Astrocyte (in vitro differentiated cells and primary cell): ENCODE measurements at regions not wholly inside any gene's neighbourhood (a gene's known extent, or its start where the extent isn't known, plus 50 kb on each side); places are given as distances from the start of the nearest gene placed in this dataset.

ENCODE experiments used
- EZH2 ChIP-seq: IDR thresholded peaks from 2 replicates; pipeline ENCODE4 v1.6.1; 2012; ENCODE audit warnings: mild to moderate bottlenecking, low read length, inconsistent platforms; ENCODE audit not compliant: insufficient read depth
- TF ChIP-seq, protein P1 (sequence below): IDR thresholded peaks from 2 replicates; pipeline ENCODE4 v1.5.1; 2011; ENCODE audit warnings: low read depth, mild to moderate bottlenecking, inconsistent platforms, low read length, moderate library complexity; ENCODE audit not compliant: insufficient read depth

DNA sequence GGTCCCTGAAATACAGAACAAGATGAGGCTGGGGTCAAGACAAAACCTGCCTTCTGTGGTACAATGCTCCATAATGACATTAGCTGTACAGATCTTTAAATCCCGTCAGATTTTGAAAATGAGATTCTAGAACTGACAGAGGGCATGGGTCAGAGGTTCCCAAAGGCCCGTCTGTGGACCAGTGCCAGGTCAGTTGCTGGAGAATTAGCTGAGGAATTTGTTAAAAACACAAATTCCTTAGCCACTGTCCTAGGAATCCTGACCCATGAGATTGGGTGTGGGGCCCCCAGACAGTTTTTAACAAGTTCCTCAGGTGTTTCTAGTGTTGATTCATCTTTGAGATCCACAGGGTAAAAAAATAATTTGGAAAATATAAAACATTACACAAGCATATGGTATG is 97.0 kb downstream of the SIPA1L2 start:
- no peak for TF ChIP-seq EZH2
- TF ChIP-seq, protein P1, sequence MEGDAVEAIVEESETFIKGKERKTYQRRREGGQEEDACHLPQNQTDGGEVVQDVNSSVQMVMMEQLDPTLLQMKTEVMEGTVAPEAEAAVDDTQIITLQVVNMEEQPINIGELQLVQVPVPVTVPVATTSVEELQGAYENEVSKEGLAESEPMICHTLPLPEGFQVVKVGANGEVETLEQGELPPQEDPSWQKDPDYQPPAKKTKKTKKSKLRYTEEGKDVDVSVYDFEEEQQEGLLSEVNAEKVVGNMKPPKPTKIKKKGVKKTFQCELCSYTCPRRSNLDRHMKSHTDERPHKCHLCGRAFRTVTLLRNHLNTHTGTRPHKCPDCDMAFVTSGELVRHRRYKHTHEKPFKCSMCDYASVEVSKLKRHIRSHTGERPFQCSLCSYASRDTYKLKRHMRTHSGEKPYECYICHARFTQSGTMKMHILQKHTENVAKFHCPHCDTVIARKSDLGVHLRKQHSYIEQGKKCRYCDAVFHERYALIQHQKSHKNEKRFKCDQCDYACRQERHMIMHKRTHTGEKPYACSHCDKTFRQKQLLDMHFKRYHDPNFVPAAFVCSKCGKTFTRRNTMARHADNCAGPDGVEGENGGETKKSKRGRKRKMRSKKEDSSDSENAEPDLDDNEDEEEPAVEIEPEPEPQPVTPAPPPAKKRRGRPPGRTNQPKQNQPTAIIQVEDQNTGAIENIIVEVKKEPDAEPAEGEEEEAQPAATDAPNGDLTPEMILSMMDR = no peak
